MM.1S (cell line): ENCODE measurements at regions not wholly inside any gene's neighbourhood (a gene's known extent, or its start where the extent isn't known, plus 50 kb on each side); places are given as distances from the start of the nearest gene placed in this dataset.

Source experiments
- EZH2 ChIP-seq: fragments of 300-600 bp; sonication (generic); optimal IDR thresholded peaks from 2 replicates; pipeline ENCODE3; 2017; ENCODE audit warnings: low read depth, mild to moderate bottlenecking, antibody characterized with exemption, low read length, mixed read lengths
- TF ChIP-seq, protein P1 (sequence below): fragments of 300-600 bp; sonication (generic); IDR thresholded peaks from 2 replicates; pipeline ENCODE4 v1.5.1; 2016; ENCODE audit warnings: antibody characterized with exemption, low read length, mixed read lengths

DNA sequence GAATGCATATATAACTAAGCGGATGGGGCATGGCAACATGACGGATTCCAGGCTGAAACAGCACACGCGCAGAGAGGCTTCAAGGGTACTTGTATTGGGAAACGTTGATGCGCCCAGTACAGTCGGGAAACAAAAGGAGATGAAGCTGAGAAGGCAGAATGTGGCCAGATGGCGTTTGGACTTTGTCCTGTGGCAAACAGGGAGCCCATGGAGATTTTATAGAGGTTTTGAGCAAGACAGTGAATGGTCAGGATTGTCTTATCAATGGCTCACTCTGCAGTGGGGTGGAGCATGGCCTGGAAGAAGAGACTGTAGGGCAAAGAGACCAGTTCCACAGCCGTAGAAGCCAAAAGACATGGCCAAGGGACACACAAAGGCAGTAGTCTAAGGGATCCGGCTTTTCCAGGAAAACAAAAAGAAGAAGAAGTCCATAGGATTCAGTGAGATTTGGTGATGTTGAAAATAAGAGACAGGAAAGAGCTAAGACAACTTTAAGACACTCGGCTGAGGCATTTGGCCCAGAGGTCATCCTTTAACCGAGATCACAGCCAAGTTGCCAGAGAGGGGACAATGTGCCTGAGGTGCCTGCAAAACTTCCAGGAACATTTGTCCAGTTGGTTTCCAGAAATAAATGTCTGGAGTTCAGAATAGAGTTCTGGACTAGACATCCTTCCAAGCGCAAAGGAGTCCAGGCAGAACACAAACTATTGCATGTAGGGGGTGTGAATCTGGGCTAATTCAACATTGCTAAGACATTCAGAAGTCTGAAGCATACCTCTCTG, 123.0 kb upstream of the RREB1 start:
- TF ChIP-seq, protein P1, sequence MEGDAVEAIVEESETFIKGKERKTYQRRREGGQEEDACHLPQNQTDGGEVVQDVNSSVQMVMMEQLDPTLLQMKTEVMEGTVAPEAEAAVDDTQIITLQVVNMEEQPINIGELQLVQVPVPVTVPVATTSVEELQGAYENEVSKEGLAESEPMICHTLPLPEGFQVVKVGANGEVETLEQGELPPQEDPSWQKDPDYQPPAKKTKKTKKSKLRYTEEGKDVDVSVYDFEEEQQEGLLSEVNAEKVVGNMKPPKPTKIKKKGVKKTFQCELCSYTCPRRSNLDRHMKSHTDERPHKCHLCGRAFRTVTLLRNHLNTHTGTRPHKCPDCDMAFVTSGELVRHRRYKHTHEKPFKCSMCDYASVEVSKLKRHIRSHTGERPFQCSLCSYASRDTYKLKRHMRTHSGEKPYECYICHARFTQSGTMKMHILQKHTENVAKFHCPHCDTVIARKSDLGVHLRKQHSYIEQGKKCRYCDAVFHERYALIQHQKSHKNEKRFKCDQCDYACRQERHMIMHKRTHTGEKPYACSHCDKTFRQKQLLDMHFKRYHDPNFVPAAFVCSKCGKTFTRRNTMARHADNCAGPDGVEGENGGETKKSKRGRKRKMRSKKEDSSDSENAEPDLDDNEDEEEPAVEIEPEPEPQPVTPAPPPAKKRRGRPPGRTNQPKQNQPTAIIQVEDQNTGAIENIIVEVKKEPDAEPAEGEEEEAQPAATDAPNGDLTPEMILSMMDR, result no peak
- no peak for TF ChIP-seq EZH2
